PC-9 (cell line): ENCODE measurements at regions not wholly inside any gene's neighbourhood (a gene's known extent, or its start where the extent isn't known, plus 50 kb on each side); places are given as distances from the start of the nearest gene placed in this dataset.

Experiments used
- BruUV-seq: library from RNA; stranded (reverse); fragments of 400-500 nt; replicated peaks from 2 replicates; lab custom pipeline; 2021; lab: Mats Ljungman, UMichigan
- CTCF ChIA-PET: fragments of 300-600 bp; sonication (Branson Sonifier 250); formaldehyde crosslinking; loops from one replicate; lab custom pipeline; 2022; ENCODE audit warnings: antibody characterized with exemption; lab: Charles Lee
- POLR2A ChIA-PET: fragments of 300-600 bp; sonication (Branson Sonifier 250); formaldehyde crosslinking; loops from one replicate; lab custom pipeline; 2022; ENCODE audit warnings: antibody characterized with exemption; ENCODE audit not compliant: unreplicated experiment; lab: Charles Lee
- DNase-seq, 2 experiments: peaks; one replicate each; pipeline versions ENCODE4 v3.0.0 to v3.0.0-alpha.2; 2015 to 2022; ENCODE audit warnings: mixed read lengths in 1 of 2
- H2AFZ ChIP-seq: fragments of 200-600 bp; sonication (generic); 2 replicates; pipeline ENCODE4 v1.8.1; 2017; ENCODE audit warnings: antibody characterized with exemption
- H3F3A ChIP-seq: fragments of 200-600 bp; sonication (generic); 2 replicates; pipeline ENCODE4 v1.8.1; 2017; ENCODE audit warnings: antibody characterized with exemption, mild to moderate bottlenecking, low read depth; ENCODE audit not compliant: insufficient read depth
- H3K27ac ChIP-seq: fragments of 200-600 bp; sonication (generic); 2 replicates; pipeline ENCODE4 v1.6.1; 2016; ENCODE audit warnings: mixed run types
- H3K27me3 ChIP-seq: fragments of 200-600 bp; sonication (generic); 2 replicates; pipeline ENCODE4 v1.6.1; 2016; ENCODE audit warnings: low read depth, mixed run types; ENCODE audit not compliant: insufficient read depth
- H3K36me3 ChIP-seq: fragments of 200-600 bp; sonication (generic); 2 replicates; pipeline ENCODE4 v1.6.1; 2016; ENCODE audit warnings: low read depth, mixed run types
- H3K4me1 ChIP-seq: fragments of 200-600 bp; sonication (generic); replicated peaks from 2 replicates; pipeline ENCODE4 v1.6.1; 2016; ENCODE audit warnings: mixed run types; ENCODE audit not compliant: insufficient read depth
- H3K4me2 ChIP-seq: fragments of 200-600 bp; sonication (generic); 2 replicates; pipeline ENCODE4 v1.6.1; 2017; ENCODE audit warnings: mixed run types
- H3K4me3 ChIP-seq: fragments of 200-600 bp; sonication (generic); 2 replicates; pipeline ENCODE4 v1.6.1; 2016; ENCODE audit warnings: mixed run types
- H3K79me2 ChIP-seq: fragments of 200-600 bp; sonication (generic); 2 replicates; pipeline ENCODE4 v1.6.1; 2017; ENCODE audit warnings: low read depth, mixed run types
- H3K9me2 ChIP-seq: fragments of 200-600 bp; sonication (generic); 2 replicates; pipeline ENCODE4 v1.8.1; 2017; ENCODE audit warnings: mild to moderate bottlenecking; ENCODE audit not compliant: insufficient read depth
- H3K9me3 ChIP-seq: fragments of 200-600 bp; sonication (generic); 2 replicates; pipeline ENCODE4 v1.8.1; 2016; ENCODE audit warnings: low read depth; ENCODE audit not compliant: insufficient read depth
- H4K20me1 ChIP-seq: fragments of 200-600 bp; sonication (generic); 2 replicates; pipeline ENCODE4 v1.8.1; 2017; ENCODE audit not compliant: insufficient read depth
- CTCF ChIP-seq: fragments of 200-600 bp; sonication (generic); conservative IDR thresholded peaks from 2 replicates; pipeline ENCODE4 v1.6.1; 2017; ENCODE audit warnings: mixed run types, antibody characterized with exemption, mild to moderate bottlenecking, moderate library complexity
- EZH2 ChIP-seq: fragments of 200-600 bp; sonication (generic); IDR thresholded peaks from 2 replicates; pipeline ENCODE4 v1.8.0; 2017; ENCODE audit warnings: antibody characterized with exemption, low read depth
- intact Hi-C: fragments of 100-400 bp; cut with micrococcal nuclease; formaldehyde crosslinking; loops from one replicate; pipeline ENCODE4 v1.10.0; 2022; ENCODE audit not compliant: unreplicated experiment

DNA sequence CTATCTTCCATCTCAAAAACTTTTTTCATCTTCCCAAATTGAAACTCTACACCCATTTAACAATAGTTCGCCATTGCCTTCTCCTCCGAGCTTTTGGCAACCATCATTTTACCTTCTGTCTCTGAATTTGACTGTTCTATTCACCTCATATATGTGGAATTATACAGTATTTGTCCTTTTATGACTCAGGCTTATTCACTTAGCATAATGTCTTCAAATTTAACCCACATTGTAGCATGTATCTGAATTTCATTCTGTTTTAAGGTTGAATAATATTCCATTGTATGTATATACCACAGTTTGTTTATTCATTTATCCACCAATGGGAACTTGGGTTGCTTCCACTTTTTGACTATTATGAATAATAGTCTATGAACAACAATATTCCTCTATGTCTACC, 233.9 kb downstream of the GPD2 start:
- H3K4me2 ChIP-seq, result no peak overlapping the region
- no peaks in the 10 kb centered on the region for H3K79me2 ChIP-seq
- intact Hi-C loops, result no loop called here
- ChIA-PET POLR2A (no interaction called here), CTCF (no interaction called here)
- H3K9me3 ChIP-seq, result no peaks in the 10 kb centered on the region
- H3K4me3 ChIP-seq, result no peak overlapping the region
- DNase-seq, result no peak
- no peaks in the 10 kb centered on the region for H3K36me3 ChIP-seq
- H2AFZ ChIP-seq, result no peak overlapping the region
- TF ChIP-seq CTCF, result no peak
- TF ChIP-seq EZH2, result no peak
- no peaks in the 10 kb centered on the region for H3K9me2 ChIP-seq
- H3K4me1 ChIP-seq, result no peaks in the 10 kb centered on the region
- H3K27ac ChIP-seq, result no peak overlapping the region
- no peaks in the 10 kb centered on the region for H4K20me1 ChIP-seq
- no TSS peak for BruUV-seq
- H3K27me3 ChIP-seq, result no peaks in the 10 kb centered on the region
- H3F3A ChIP-seq, result no peaks in the 10 kb centered on the region

DNA sequence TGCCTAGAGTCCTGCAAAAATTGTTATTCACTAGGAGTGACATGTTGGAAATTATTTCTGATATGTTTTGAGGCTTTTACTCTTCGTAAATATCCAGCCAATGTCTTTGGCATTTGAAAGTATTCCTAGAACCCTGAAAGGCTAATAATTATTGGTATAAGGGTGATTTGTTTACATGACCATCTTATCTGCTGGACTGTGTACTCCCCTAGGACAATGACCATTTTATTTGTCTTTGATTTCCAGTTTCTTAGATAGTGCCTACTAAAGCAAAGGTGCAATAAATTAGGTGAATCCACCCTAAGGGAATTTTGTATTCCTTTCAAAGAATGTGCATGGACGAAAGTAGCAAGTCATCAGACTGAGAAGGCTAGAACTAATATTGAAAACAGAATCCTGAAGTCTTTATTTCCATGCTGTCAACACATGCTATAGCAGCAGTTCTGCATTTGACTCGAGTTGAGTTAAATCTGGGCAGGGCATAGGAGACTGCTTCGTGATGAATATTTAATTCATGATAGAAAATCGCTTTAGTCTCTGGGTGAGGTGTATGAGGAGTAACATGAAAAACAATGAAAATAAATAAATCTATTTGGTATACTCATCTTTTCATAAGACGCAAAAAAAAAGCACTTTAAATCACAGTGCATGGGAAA, 235.7 kb downstream of the GPD2 start:
- Histone ChIP-seq H3K27ac (no peak overlapping the region), H3K4me3 (no peak overlapping the region), H3K36me3 (no peaks in the 10 kb centered on the region), H3K9me3 (no peaks in the 10 kb centered on the region), H3K27me3 (no peaks in the 10 kb centered on the region), H3K4me2 (no peak overlapping the region), H3F3A (no peaks in the 10 kb centered on the region), H3K9me2 (no peaks in the 10 kb centered on the region), H2AFZ (no peak overlapping the region), H3K79me2 (no peaks in the 10 kb centered on the region), H4K20me1 (no peaks in the 10 kb centered on the region), H3K4me1 (no peaks in the 10 kb centered on the region)
- CTCF ChIA-PET, result no interaction called here
- no TSS peak for BruUV-seq
- DNase-seq, result no peak
- POLR2A ChIA-PET, result no interaction called here
- TF ChIP-seq CTCF, result no peak
- no peak for TF ChIP-seq EZH2
- intact Hi-C loops, result no loop called here

- BruUV-seq, result no TSS peak
- no peak for DNase-seq
- no peaks in the 10 kb centered on the region for H3K27me3 ChIP-seq
- no peak overlapping the region for H3K4me3 ChIP-seq
- ChIA-PET POLR2A (no interaction called here), CTCF (interaction anchor here (0.7 kb wide), 1 partner anchor 667 kb away, joined by 3 read pairs; no protein-coding TSS in a partner anchor)
- no peaks in the 10 kb centered on the region for H3K4me1 ChIP-seq
- TF ChIP-seq CTCF (no peak), EZH2 (no peak)
- no peaks in the 10 kb centered on the region for H3K9me2 ChIP-seq
- H3K79me2 ChIP-seq, result no peaks in the 10 kb centered on the region
- intact Hi-C loops, result no loop called here
- H3K36me3 ChIP-seq, result no peaks in the 10 kb centered on the region
- H2AFZ ChIP-seq, result no peak overlapping the region
- H3K4me2 ChIP-seq, result no peak overlapping the region
- no peaks in the 10 kb centered on the region for H3K9me3 ChIP-seq
- H3K27ac ChIP-seq, result no peak overlapping the region
- H4K20me1 ChIP-seq, result no peaks in the 10 kb centered on the region
- no peaks in the 10 kb centered on the region for H3F3A ChIP-seq
These were observed 236.6 kb downstream of the GPD2 start for GRCh38 chr2:156672556-156673332.
